ENCODE measurements at regions not wholly inside any gene's neighbourhood (a gene's known extent, or its start where the extent isn't known, plus 50 kb on each side); places are given as distances from the start of the nearest gene placed in this dataset.
"Not testable (repeated sequence)": the region's sequence is repeated elsewhere in the genome, so short reads cannot be mapped to it uniquely, and the experiment has no call there.

DNA sequence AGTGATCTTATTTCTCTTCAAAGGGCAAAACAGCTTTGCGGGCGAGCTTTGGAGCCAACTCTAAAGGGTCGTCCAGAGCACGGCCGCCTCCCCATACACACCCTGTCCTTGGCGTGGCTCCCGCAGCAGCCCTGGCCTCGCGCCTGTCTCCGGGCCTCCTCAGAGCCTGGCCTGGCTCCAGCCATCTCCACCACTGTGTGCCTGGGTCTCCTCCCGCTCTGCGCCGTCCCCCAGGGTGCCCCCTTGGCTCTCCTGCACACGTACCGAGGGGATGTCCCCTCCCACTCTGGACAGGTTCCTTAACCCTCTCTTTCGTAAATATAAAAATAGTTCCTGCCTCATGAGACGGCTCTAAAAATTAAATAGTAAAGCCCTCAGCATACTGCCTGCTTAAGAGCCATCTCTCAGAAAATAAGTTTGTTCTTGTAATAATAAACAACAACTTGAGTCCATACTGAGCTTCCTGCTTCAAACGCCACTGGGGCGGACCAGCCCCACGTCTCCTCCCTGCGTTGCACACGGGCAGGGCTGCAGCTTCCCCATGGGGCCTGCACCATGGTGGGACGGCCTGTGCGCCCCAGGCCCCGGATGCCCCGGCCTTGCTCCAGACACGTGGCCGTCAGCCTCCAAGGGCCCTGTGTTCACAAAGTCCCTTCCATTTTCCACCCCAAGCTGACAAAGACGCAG, 226.2 kb downstream of the TTLL2 start:
- DNase-seq, result no peak

GRCh38 chr6:167551628-167552257, 226.9 kb downstream of the TTLL2 start:
- no peak for DNase-seq

GRCh38 chr6:167552258-167552630, 227.4 kb downstream of the TTLL2 start:
- no peak for DNase-seq

DNA sequence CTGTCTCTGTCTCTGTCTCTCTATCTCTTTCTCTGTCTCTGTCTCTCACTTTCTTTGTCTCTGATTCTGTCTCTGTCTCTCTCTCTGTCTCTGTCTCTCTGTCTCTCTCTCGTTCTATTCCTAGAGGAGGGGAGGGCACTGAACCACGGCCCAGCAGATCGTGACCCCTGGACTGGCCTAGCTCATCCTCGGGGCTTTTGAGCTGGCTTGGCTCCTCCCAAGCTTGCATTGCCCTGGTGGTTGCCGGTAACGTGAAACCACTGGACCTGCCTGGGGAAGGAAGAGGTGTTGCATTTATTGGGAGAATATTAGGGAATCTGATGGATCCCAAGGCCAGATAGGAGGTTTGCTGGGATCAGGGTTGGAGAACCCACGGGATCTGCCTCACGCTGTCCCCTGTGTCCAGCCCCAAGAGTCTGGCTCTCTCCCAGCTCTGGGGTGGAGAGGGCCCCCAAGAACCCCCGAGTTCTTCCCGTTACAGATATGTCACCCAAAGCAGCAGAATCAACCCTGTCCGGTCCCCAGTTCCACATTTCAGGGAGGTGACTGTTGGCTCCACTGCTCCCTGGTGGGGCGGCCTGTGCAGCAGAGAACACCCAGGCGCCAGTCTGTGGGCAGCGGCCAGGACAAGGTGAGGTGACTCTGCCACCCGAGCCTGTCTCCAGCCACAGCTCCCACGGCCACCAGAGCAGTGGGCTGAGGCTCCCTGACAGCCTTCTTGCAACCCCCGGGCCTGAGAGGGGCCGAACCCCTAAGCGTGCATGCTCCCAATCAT, 228.3 kb downstream of the TTLL2 start:
- DNase-seq, result no peak

DNA sequence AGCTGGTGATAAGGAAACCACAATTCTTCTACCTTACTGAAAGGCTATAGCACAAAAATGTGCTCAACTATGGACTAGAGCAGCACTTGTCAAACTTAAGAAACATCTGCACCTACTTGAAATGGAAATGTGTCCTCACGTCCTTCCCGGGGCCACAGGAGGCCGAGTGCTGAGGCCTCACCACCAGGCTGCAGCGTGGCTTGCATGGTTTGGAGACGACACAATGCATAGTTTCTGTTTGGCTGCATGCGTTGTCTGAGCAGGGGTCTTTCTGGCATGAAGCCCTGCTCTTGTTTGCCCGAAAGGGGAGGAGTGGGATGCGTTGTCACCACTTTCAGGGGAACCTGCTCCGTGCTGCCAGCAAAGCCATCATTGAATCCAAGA, 228.8 kb downstream of the TTLL2 start:
- DNase-seq, result no peak

- DNase-seq, result no peak
Observed at GRCh38 chr6:167554854-167555253, 230.0 kb downstream of the TTLL2 start.

GRCh38 chr6:167555836-167556235, 230.9 kb downstream of the TTLL2 start:
- no peak for DNase-seq

DNA sequence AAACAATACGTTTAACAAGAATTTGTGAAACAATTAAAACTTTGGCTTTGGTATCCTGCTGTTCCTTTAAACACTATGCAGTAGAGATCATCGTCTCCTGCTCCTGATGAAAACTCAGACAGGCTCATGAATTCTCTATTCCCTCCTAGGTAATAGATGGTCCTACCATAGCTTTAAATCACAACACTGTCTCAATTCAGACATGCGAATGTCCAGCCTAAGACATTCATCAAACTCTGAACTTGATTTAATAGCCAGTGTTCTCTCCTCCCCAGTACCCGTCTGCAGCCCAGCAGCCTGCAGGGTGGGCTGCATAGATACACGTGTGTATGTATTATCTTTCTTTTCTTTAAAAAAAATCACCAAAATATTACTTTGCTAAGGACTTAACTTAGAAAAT, 232.8 kb downstream of the TTLL2 start:
- no peak for DNase-seq

DNA sequence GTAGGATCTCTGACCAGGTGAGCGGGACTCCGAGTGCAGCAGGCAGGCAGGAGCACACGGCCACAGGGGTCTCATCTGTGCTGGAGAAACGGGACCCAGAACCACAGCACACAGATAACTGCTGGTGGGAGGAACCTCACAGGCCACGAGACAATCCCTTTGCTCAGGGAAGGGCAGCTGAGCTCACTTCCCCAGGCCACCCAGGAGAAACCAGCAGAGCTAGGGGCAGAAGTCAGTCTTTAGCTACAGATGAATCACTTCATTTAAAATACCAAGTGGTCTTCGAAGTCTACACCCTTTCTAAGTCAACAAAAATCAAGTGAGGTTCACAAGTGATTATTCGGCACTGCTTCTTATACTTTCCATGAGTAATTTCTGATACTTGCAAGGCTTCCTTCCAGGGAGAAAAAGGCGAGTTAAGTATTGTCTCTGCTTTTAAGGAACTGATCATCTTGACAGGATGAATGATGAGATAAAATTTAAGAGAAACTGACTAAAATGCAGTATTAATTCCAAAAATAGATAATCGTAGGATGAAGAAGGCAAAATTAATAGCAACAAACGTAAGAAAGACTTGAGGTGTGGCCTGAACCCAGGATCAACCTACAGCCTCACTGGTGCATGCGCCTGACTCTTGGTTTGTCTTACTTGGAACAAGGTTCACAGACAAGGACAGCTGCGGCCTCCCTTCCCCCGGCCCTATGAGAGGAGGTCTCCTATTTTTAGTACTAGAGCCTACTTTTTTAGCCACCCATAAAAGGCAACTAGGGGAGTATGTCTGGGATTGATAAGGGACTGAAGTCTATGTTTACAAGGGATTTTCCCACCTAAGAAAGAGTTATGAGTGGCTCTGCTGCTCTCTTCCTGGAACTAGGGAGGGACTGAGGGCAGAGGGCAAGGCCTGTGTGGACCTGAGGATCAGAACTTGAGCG, 233.6 kb downstream of the TTLL2 start:
- DNase-seq, result no peak

DNA sequence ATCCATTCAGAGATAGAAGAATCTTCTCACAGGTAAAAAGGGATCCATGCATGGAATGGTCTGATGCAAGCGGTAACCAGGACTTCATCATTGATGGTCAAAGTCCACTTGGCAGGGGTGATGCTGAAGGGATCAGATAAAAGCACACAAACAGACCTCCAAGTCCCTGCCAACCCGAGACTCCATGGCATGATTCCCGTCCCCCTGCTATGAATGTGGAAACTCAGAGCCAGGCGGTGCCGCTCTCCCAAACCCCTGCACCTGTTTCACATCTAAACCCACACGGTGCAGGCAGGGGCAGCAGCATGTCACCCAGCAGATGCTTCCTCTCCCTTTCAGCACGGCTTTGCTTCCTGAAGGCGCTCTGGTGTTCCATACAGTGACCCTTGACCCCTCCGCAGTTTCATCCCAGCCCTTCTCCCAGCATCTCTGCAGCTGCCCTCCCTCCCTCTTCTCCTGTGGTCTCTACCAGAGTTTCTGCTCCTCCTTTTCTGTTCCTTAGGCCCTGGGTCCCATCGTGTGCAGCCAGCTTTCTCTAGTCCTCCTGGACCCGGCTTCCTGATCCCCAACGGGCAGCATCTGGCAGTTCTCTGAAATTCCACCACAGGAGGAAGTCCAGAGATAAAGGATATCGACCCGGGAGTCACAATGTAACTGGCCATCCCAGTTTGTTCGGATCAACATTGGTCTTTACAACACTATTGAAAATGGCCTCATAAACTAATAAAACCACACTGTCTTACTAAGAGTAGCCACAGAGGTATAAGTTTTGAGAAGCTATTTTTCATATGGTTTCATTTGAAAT, 235.0 kb downstream of the TTLL2 start:
- no peak for DNase-seq

DNA sequence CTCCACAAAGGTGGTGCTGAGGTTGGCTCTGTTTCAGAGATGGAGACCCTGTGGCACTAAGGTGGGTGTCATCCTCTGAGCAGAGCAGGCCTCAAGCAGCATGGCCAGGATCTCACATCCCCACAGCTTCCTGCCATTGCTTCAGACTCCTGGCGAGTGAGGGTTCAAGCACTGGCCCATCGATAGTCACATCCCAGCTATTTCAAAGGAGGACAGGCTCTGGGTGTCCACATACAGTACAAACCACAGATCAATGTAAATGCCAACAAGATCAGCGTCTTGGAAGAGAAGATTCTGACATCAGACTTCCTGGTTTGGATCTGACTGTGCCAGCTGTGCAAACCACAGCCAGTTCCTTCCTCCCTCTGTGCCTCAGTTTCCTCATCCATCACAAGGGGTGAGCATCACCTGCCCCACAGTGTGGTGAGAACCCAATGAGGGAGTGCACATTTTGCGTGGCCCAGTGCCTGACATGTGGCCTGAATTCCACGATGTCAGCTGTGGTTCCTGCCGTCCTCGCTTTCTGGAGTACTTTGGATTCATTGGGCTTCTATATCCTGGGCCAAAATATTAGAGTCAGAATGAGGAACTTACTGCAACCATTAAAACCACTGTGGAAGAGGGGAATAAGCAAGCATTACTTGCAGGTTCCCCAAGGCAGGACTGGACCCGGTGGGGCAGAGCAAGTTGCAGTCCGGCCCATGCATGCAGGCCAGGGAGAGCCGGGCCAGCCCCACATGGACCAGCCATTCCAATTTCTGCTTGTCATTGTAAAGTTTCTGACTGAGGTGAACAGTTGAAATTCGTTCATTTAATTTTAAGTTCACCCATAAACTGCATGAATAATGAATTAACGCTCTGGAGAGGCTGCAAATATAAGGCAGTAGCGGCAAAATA, 236.0 kb downstream of the TTLL2 start:
- DNase-seq, result no peak

- DNase-seq, result not testable (repeated sequence)
Observed at GRCh38 chr6:167562862-167563261, 238.0 kb downstream of the TTLL2 start.

DNA sequence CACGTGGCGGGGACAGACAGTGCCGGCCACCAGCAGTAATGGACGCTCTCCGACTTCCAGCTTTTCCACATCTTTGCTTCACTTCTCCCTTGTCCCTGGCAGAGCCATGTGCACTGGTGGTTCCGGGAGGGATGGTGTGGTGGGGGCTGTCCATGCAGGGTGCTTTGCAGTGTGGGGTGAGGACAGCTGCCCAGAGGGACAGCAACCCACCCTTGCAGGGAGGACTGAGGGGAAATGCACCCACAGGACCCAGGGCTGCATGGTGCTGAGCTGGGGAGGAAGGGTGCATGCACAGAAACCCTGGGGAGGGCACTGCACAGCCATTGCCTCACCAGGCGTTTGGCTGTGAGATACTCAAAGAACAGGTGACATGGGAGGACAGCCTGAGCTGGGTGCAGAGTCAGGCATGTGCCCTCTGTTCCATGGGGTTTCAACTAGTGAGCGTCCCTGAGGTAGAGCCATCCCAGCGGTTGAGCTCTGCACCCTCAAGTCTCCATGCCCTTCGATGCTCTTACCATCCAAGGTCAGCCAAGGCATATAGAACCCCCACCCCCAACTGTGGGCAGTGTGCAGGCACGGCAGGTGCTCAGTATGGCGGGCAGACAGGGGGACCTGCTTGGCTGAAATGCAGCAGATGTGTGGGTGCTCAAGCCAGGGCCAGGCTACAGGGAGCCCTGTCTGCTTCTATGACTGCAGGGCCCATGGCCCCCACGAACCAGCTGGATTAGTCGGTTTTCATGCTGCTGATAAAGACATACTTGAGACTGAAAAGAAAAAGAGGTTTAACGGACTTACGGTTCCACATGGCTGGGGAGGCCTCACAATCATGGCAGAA, 239.7 kb downstream of the TTLL2 start:
- DNase-seq, result no peak

- no peak for DNase-seq
Observed at GRCh38 chr6:167565388-167565787, 240.5 kb downstream of the TTLL2 start.

- no peak for DNase-seq
Observed at GRCh38 chr6:167565884-167566599, 241.2 kb downstream of the TTLL2 start.

- no peak for DNase-seq
Observed at GRCh38 chr6:167566711-167567141, 241.8 kb downstream of the TTLL2 start.

DNA sequence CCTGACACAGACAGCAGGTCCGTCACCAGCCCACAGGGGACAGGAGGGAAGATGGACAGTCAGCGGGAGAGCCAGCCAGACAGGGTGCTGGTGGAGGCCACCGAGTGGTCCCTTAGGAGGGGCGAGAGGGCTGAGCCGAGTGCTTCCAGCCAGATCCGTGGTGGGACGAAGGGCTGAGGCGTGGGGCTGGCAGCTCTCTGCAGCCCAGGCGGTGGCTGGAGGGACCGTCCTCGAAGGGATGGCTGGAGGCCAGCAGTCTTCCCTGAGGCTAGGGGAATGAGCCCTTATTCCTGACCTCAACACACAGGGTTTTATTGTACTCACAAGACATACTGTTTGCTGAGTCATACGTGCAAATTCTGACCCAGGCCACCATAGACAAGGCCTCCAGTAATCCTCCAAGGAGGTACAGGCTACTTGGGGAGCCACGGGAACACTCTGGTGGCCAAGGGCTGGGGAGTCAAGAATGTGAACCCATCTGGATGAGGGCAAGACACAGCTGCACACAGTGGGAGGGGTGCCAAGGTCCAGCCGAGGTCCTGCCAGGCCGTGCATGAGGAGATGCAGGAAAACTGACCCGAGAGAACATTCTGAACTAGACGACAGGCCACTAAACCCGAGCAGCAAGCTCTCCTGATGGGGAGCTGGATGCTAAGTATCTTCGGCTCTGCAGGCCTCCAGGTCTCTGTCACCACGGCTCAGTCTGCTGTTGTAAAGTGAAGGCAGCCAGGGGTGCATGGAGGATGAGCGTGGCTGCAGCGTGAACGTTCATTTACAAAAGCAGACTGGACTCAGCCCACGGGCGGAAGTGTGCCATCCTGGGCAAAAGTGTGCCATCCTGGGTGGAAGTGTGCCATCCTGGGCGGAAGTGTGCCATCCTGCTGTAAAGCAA, 242.5 kb downstream of the TTLL2 start:
- no peak for DNase-seq

GRCh38 chr6:167568407-167569024, 243.6 kb downstream of the TTLL2 start:
- no peak for DNase-seq

Data from NCI-H69 (cell line).